Activated T-helper 2 cell treated with anti-CD3 and anti-CD28 coated beads, Interferon-gamma antibody, Interleukin-2, Interleukin-4, amounts not matched to agents 10 μg/mL and 5 μg/mL and 100 μg/mL, durations not matched to agents 14 hours and 24 hours and 36 hours (primary cell): ENCODE measurements at regions not wholly inside any gene's neighbourhood (a gene's known extent, or its start where the extent isn't known, plus 50 kb on each side); places are given as distances from the start of the nearest gene placed in this dataset.

Experiments
- DNase-seq: peaks from one replicate; pipeline ENCODE4 v3.0.0; 2021; ENCODE audit warnings: low spot score
- H3K27ac Mint-ChIP-seq: one replicate; pipeline ENCODE4 v1.8.0; 2021; ENCODE audit warnings: mixed read lengths
- H3K27me3 Mint-ChIP-seq: one replicate; pipeline ENCODE4 v1.8.0; 2021; ENCODE audit warnings: low read depth, mixed read lengths
- H3K36me3 Mint-ChIP-seq: one replicate; pipeline ENCODE4 v1.8.0; 2021; ENCODE audit warnings: low read depth, mixed read lengths
- H3K4me1 Mint-ChIP-seq: one replicate; pipeline ENCODE4 v1.8.0; 2021; ENCODE audit warnings: low read depth, mixed read lengths
- H3K4me3 Mint-ChIP-seq: one replicate; pipeline ENCODE4 v1.8.0; 2021; ENCODE audit warnings: low read depth, mild to moderate bottlenecking, moderate library complexity, mixed read lengths
- H3K9me3 Mint-ChIP-seq: one replicate; pipeline ENCODE4 v1.8.0; 2021; ENCODE audit warnings: mixed read lengths
- intact Hi-C: fragments of 100-400 bp; cut with micrococcal nuclease; formaldehyde crosslinking; loops from one replicate; pipeline ENCODE4 v1.15.1; 2023

DNA sequence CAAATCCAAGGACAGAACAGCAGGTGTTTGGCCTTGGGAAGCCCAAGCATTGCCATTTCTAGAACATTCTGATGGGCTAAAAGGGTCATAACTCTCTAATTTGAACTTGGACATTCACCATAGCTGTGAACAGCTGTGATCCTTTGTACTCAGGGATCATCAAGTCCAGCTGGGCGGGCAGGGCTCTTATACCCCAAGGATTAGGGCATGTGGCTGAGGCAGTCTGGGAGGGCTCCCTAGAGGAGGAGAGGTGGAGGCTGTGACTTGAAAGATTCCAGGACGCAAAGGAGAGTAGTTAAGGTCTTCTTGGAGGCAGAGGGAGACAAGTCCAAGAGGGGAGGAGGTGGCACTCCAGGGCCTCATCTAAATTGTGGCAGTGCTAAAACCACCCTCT is 233.1 kb upstream of the GSE1 start:
- Mint-ChIP-seq H3K9me3 (peaks cover 3% of the 10 kb centered on the region), H3K4me1 (no peaks in the 10 kb centered on the region), H3K36me3 (no peaks in the 10 kb centered on the region), H3K4me3 (no peak overlapping the region), H3K27ac (no peak overlapping the region), H3K27me3 (no peaks in the 10 kb centered on the region)
- intact Hi-C loops, result no loop called here
- DNase-seq, result no peak

DNA sequence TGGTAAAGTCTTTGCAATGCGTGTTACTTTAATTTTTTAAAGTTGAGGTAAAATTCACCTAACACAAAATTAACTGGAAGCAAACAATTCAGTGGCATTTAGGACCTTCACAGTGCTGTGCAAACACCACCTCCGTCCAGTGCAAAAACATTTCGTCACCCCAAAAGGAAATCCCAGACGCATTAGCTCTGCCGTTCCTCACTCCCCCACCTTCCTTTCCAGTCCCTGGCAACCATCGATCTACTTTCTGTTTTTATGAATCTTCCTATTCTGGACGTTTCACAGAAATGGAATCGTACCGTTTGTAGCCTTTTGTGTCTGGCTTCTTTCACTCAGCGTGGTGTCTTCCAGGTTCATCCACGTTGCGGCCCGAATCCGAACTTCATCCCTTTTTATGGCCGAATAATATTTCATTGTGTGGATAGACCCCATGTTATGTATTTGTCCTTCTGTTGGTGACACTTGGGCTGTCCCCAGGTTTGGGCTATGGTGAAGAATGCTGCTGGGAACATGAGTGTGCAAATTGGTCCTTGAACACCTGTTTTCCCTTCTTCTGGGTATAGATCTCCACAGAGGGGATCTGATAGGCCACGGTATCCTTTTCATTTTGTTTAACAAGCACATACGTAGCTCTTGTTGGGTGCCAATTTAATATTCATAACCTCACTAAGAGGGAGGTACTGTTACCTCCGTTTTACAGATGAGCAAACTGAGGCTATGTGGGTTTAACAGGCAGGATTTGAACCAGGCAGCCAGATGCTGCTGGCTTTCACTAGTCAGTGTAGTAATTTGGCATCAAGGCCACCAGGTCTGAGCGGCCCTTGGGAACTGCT is 232.0 kb upstream of the GSE1 start:
- no peaks in the 10 kb centered on the region for H3K27me3 Mint-ChIP-seq
- no peak overlapping the region for H3K4me3 Mint-ChIP-seq
- no peak for DNase-seq
- H3K27ac Mint-ChIP-seq, result no peak overlapping the region
- H3K36me3 Mint-ChIP-seq, result no peaks in the 10 kb centered on the region
- intact Hi-C loops, result no loop called here
- no peaks in the 10 kb centered on the region for H3K4me1 Mint-ChIP-seq
- H3K9me3 Mint-ChIP-seq, result peaks cover 3% of the 10 kb centered on the region

DNA sequence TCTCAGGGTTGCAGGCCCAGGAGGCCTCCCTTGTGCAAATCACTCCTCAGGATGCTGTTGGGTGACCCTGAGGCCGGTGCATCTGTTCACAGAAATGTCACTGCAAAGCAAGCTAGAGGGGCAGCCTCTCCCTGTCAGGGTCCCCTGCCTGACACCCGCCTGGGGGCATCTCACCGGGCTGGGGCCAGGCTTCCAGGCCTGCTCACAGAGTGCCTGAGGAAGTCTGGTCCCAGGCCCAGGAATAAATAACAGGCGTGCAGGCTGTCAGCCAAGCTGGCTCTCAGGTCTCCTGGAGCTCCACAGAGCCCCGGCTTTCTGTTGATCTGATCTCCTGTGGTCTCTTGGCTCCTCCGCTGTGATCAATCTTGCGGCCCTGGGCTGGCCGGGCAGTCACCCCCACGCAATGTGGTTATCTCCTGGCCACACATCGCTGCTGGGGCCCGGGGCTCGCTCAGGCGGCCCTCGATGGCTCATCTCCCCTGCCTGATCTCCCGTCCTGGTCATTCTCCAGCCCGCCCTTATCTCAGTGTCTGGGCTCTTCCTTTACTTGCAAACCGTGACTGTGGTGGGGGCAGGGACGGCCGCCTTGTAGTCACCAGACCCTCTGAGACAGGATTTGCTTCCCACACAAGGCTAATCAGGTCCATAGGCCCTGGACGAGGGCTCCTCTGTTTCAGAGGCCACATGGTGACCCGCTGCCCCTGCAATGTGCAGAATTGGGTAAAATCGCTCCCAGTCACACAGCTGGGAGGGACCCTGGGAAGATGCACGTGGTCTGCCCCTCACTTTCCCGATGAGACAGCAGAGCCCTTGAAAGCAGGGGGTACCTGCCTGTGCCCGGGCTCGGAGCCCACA is 231.2 kb upstream of the GSE1 start:
- no peak for DNase-seq
- H3K36me3 Mint-ChIP-seq, result no peaks in the 10 kb centered on the region
- H3K27ac Mint-ChIP-seq, result no peak overlapping the region
- no peak overlapping the region for H3K4me3 Mint-ChIP-seq
- intact Hi-C loops, result no loop called here
- no peaks in the 10 kb centered on the region for H3K4me1 Mint-ChIP-seq
- no peaks in the 10 kb centered on the region for H3K27me3 Mint-ChIP-seq
- peaks cover 3% of the 10 kb centered on the region for H3K9me3 Mint-ChIP-seq

DNA sequence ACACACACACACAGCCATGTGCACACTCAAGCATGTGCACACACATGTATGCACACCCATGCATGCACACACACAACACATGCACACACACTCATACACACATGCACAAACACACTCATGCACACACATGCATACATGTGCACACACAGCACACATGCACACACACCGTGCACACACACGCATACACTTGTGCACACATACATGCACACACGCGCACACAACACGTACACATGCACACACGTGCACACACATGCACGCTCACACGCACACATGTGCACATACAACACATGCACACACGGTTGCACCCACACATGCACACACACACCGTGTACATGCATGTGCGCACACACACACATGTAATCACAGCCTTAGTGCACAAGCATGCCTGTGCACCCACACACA is 230.4 kb upstream of the GSE1 start:
- H3K4me3 Mint-ChIP-seq, result no peak overlapping the region
- intact Hi-C loops, result no loop called here
- H3K27me3 Mint-ChIP-seq, result no peaks in the 10 kb centered on the region
- H3K4me1 Mint-ChIP-seq, result no peaks in the 10 kb centered on the region
- no peak overlapping the region for H3K27ac Mint-ChIP-seq
- no peaks in the 10 kb centered on the region for H3K36me3 Mint-ChIP-seq
- H3K9me3 Mint-ChIP-seq, result peaks cover 3% of the 10 kb centered on the region
- no peak for DNase-seq

DNA sequence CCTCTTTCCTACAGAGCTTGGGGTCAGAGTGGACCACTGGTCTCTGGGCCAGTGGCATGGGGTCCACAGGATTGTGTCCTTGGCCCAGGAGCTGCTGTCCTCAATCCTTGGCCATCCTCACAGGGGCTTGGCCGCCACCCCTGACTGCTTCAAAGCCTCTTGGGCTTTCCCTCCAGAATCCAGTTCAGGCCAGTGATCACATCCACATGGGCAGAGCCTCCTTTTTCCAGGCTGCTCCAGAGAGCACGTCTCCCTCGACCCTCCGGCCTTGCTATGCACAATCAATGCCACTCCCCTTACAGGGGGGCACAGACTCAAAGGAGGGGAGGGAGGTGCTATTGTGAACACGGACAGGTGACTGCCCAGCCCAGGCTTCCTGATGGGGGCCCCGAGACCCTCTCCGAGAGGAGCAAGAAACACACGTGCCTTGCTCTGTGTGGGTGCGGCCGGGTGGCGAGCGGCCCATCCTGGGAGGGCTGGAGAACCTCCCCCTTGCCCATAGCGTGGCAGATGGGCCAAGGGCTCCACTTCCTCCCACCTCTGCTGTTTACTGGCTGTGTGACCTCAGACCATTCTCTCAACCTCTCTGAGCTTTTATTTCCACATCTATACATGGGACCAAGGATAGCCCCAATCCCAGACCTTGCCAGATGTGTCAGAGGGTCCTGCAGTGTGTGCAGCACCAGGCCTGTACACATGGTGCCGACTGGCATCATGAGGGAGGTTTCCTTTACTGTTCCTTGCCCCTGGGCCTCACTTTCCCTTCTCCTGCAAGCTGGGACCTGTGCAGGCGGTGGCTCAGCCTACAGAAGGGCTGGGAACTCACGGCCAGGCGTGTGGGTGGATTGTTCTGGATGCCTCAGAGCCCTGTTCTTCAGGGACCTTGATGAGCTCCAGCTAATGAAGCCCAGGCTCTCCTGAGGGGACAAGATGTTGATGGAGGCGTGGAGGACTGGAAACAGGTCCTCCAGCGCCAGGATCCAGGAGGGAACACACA is 229.0 kb upstream of the GSE1 start:
- no peak overlapping the region for H3K4me3 Mint-ChIP-seq
- no peaks in the 10 kb centered on the region for H3K27me3 Mint-ChIP-seq
- intact Hi-C loops, result no loop called here
- H3K9me3 Mint-ChIP-seq, result peaks cover 3% of the 10 kb centered on the region
- no peak overlapping the region for H3K27ac Mint-ChIP-seq
- no peaks in the 10 kb centered on the region for H3K36me3 Mint-ChIP-seq
- H3K4me1 Mint-ChIP-seq, result no peaks in the 10 kb centered on the region
- DNase-seq, result no peak

DNA sequence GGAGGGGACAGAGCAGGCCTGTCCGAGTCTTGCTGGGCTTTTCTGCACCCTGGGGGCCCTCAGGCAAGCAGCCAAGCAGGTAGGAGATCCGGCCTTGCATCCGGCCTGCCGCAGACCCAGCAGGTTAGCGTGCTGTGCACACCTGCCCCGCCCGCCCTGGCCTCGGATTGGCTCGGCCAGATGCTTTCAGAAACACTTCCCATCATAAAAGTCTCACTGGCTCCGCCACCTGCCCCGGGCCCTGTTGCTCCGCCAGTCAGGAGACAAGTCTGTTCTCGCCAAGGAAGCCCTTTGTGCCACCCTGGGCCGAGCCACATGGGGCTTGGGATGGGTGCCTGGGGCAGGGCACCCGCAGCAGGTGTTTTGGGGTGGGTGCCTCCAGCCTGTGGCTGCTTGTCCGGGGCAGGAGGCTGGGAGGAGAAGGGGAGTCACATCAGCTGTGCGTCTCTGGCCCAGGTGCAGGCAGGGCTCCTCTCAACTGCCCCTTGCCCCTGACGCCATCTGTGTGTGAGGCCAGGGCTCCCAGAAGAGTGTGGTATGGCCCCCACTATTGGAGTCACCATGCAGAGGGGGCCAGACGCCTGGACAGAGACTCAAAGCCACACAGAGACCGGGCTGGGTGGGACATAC is 228.2 kb upstream of the GSE1 start:
- H3K27ac Mint-ChIP-seq, result no peak overlapping the region
- no peak for DNase-seq
- H3K4me1 Mint-ChIP-seq, result no peaks in the 10 kb centered on the region
- intact Hi-C loops, result no loop called here
- H3K36me3 Mint-ChIP-seq, result no peaks in the 10 kb centered on the region
- peaks cover 3% of the 10 kb centered on the region for H3K9me3 Mint-ChIP-seq
- no peak overlapping the region for H3K4me3 Mint-ChIP-seq
- H3K27me3 Mint-ChIP-seq, result no peaks in the 10 kb centered on the region

DNA sequence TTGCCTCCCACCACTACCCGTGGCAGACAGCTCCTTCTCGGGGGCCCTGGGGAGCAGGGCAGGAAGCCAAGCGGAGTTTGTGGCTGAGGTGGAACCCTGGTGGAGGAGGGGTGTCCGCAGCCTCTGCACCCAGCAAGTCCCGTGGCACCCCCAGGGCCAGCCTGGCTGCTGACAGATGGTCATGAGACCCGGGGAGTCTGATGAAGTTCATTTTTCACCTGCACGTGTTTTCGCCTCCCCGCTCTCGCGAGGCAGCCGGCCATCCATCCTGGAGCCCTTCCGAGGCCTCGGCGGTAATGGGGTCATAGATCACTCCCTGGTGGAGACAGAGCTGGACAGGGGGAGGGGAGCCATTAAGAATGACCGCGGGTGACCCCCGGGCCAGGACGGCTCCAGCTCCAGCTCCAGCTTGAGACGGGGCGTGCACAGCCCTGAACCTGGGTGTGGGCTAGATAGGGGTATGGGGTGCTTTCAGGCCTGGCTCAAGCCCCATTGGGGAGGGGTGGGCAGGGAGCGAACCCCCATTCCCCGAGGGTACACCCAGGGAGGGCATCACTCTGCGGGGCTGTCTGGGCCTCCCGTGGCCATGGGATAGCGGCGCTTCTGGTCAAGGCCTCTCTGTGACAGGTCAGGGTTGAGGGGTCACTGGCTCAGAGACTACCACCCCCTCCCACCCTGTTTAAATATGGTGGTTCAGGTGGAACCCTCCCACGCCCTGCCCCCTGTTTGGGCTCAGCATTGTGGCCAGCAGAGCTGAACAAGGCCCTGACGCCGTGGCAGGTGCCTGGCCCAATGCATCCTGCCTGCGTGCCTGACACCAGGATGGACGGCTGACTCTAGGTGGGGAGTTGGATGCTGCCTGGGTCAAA is 227.4 kb upstream of the GSE1 start:
- DNase-seq, result no peak
- intact Hi-C loops, result no loop called here
- H3K36me3 Mint-ChIP-seq, result no peaks in the 10 kb centered on the region
- peaks cover 3% of the 10 kb centered on the region for H3K9me3 Mint-ChIP-seq
- no peak overlapping the region for H3K27ac Mint-ChIP-seq
- H3K27me3 Mint-ChIP-seq, result no peaks in the 10 kb centered on the region
- H3K4me3 Mint-ChIP-seq, result no peak overlapping the region
- H3K4me1 Mint-ChIP-seq, result no peaks in the 10 kb centered on the region

DNA sequence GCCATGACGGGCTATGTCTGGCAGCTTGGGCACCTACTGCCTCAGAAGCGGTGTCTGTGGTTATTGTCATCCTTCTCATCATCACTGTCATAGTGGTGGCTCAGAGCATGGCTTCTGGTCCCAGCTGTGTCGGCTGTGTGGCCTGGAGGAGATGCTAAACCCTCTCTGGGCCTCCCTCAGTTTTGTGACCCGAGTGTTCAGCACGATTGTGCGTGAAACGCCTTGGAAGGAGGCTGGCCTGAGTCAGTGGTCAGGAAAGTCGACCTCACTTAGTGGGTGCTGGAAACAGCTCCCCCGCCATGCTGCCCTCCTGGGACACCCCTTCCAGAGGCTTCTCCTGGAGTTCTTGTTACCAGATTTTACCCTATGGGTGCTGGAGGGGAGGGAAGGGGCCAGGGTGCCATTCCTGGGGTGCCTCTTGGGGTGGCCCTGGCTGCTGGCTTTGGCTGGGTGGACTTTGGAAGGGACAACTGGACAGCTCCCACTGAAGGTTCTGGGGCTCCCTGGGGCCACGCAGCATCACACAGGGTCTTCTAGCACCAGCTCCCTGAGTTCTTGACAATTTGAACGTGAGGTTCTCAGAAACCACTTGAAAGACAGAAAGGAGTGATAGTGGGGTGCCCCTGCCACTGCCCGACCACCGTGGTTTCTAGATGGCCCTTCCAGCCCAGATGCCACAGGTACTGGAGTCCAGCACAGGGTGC is 226.5 kb upstream of the GSE1 start:
- Mint-ChIP-seq H3K9me3 (peaks cover 3% of the 10 kb centered on the region), H3K4me3 (no peak overlapping the region), H3K27ac (no peak overlapping the region), H3K27me3 (no peaks in the 10 kb centered on the region), H3K36me3 (no peaks in the 10 kb centered on the region), H3K4me1 (no peaks in the 10 kb centered on the region)
- intact Hi-C loops, result no loop called here
- no peak for DNase-seq

DNA sequence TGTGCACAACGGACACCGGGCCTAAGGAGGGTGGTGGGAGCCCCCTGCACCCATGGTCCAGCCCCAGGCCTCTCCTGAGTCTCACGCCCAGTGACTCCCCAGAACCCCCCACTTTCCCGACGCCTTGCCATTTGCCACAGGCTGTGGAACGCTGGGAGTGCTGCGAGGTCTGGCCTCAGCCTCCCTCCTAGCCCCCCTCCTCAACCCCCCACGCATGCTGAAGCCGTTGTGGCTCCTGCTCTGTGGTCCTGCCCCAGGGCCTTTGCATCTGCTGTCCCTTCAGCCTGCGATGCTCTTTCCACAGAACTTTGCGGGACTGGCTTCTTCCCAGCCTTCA is 226.0 kb upstream of the GSE1 start:
- Mint-ChIP-seq H3K4me1 (no peaks in the 10 kb centered on the region), H3K9me3 (peaks cover 3% of the 10 kb centered on the region), H3K27ac (no peak overlapping the region), H3K27me3 (no peaks in the 10 kb centered on the region), H3K36me3 (no peaks in the 10 kb centered on the region), H3K4me3 (no peak overlapping the region)
- DNase-seq, result no peak
- intact Hi-C loops, result no loop called here

DNA sequence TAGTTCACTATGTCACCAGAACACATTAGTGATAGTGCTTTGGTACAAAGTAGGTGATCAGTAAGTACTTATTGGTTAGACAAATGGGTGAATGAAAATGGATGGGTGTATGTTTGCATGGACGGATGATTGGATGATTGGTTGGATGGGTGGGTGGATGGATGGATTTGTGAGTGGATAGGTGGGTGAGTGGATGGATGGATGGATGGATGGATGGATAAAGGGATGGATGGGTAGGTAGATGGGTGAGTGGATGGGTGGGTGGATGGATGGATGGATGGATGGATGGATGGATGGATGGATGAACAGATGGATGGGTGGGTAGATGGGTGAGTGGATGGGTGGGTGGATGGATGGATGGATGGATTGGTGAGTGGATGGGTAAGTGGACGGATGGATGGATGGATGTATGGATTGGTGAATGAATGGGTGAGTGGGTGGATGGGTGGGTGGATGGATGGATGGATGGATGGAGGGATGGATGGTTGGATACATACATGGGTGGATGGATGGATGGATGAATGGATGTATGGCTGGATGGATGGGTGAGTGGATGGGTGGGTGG is 225.3 kb upstream of the GSE1 start:
- Mint-ChIP-seq H3K4me1 (no peaks in the 10 kb centered on the region), H3K9me3 (peaks cover 3% of the 10 kb centered on the region), H3K27me3 (no peaks in the 10 kb centered on the region), H3K36me3 (no peaks in the 10 kb centered on the region), H3K27ac (no peak overlapping the region), H3K4me3 (no peak overlapping the region)
- intact Hi-C loops, result no loop called here
- DNase-seq, result no peak
